ENCODE measurements at regions not wholly inside any gene's neighbourhood (a gene's known extent, or its start where the extent isn't known, plus 50 kb on each side); places are given as distances from the start of the nearest gene placed in this dataset.

GRCh38 chr10:28810057-28810870 lies 132.9 kb downstream of the BAMBI start:
- DNase-seq (ENCODE audit: low read depth in 4 of 4, low spot score in 3 of 4): no peak

- DNase-seq (ENCODE audit: low read depth in 4 of 4, low spot score in 3 of 4): no peak
Measured at GRCh38 chr10:28811639-28812349, 134.5 kb downstream of the BAMBI start.

DNA sequence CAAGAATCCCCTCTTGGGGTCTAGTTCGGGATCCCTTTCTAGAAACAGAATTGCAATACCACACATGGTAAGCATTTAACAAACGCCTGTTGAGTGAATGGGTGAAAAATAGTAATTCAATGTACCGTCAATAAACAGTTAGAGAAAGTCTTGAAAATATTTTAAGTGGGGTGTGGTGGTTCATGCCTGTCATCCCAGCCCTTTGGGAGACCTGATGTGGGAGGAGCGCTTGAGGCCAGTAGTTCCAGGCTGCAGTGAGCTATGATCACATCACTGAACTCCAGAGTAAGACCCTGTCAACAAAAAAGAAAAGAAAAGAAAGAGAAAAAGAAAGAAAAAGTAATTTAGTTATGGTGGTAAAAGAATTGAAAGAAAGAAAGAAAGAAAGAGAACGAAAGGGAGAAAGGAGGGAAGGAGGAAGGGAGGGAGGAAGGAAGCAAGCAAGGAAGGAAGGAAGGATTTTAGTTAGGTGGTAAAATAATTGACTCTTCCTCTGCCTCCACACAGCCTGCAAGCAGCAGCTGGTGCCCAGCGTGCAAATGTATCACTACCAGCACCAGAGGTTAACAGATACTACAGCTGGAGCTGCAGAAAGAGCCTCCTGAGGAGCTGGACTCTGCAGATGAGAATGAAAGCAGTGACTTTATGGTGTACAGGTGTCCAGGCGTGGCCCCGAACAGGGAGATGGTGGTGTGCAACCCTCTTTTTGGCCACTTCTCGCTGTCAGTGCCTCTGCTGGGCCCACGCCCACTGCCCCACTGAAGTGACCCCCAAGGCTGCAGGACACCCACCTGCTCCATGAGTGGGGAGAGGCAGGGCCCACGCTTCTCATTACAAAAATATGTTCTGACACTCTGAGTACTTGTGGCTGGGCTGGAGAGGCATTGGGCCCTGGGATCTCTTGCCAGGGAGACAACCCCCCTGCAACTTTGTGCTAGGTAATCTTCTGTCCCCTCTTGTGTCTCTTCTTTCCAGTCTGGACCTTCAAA lies 135.4 kb downstream of the BAMBI start:
- DNase-seq (ENCODE audit: low read depth in 4 of 4, low spot score in 3 of 4): no peak

DNA sequence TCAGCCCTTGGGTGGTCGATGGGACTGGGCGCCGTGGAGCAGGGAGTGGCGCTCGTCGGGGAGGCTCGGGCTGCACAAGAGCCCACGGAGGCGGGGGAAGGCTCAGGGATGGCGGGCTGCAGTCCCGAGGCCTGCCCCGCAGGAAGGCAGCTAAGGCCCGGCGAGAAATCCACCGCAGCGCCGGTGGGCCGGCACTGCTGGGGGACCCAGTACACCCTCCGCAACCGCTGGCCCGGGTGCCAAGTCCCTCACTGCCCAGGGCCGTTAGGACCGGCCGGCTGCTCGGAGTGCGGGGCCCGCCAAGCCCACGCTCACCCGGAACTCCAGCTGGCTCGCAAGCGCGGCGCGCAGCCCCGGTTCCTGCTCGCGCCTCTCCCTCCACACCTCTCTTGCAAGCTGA lies 138.4 kb downstream of the BAMBI start:
- DNase-seq (ENCODE audit: low read depth in 4 of 4, low spot score in 3 of 4): no peak

- no peak for DNase-seq (ENCODE audit: low read depth in 4 of 4, low spot score in 3 of 4)
Measured at GRCh38 chr10:28822719-28823464, 145.6 kb downstream of the BAMBI start.

DNA sequence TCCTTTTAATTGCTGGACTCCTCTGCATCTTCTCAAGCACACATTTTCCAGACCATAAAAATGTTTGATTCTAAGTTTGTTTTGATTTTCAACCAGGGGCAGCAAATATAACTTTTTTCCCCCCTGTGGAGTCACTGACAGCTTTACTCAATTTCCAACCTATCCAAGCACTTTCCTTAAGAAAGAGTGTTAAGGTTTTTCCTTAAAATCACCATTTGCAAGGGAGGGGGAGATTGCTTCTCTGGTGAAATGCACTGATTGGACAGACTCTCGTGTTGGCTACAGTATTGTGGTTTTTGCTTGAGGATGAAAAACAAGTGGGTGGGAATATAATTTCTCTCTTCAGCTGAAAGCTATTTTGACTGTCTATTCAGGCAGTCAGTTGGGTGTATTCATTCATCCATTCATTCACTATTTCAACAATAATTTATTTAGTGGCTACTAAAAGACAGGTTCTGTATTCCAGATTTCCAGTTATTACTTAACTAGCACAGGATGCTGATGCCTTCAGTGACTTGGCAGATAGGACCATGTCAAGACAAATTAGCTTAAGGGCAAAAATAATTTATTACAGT lies 146.3 kb downstream of the BAMBI start:
- DNase-seq (ENCODE audit: low read depth in 4 of 4, low spot score in 3 of 4): no peak

GRCh38 chr10:28833313-28833712 lies 156.0 kb downstream of the BAMBI start:
- DNase-seq (ENCODE audit: low read depth in 4 of 4, low spot score in 3 of 4): no peak

DNA sequence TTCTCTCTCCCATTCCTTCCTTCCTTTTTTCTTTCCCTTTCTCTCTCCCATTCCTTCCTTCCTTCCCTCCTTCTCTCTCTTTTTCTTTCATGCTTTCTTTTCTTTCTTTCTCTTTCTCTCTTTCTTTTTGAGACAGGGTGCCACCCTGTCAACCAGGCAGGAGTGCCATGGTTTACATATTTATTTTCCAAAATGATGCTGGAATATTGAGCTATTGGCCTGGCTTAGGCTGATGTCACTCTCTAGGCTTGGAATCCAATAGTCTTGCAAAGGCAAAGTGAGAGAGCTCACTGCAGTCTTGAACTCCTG lies 159.1 kb downstream of the BAMBI start:
- no peak for DNase-seq (ENCODE audit: low read depth in 4 of 4, low spot score in 3 of 4)

DNA sequence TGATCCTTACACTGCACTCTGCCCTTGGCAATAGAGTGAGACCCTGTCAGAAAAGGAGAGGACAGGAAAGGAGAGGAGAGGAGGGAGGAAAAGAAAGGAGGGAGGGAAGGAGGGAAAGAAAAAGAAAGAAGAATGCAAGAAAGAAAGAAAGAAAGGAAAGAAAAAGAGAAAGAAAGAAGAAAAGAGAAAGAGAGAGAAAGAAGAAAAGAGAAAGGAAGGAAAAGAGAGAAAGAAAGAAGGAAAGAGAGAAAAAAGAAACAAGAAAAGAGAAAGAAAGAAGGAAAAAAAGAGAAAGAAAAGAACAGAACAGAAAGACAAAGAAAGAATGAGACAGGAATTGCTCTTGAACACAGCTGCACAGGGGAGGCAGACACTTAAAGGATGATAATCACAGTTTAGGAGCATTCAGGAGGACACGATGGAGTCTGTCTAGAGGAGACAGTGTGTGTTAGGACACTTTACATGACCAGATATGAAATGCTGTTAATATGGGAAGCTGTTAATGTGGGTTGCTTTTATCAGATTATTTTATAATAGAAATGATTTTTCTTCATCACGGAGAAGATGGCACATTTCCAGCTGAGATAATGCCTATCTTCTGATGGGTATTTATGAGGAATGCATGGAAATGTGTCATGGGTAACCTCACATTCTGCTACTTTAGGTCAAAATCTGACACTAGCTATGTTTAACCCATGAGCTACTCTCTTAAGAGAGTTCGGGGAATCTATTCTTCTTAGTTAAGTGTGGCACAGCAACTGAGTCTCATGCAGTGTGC lies 160.5 kb downstream of the BAMBI start:
- no peak for DNase-seq (ENCODE audit: low read depth in 4 of 4, low spot score in 3 of 4)

DNA sequence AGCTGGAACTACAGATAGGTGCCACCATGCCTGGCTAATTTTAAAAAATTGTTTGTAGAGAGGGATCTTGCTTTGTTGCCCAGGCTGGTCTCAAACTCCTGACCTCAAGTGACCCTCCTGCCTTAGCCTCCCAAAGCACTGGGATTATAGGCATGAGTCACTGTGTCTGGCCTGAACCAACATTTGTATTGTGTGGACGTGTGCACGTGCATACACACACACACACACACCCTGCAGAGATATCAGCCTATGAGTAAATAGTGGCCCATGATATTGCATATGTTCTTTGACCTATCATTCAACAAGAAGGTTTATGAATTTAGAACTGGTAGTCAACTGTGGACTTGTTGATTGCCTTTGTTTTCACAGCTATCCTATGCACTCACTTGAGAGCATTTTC lies 161.6 kb downstream of the BAMBI start:
- DNase-seq (ENCODE audit: low read depth in 4 of 4, low spot score in 3 of 4): no peak

DNA sequence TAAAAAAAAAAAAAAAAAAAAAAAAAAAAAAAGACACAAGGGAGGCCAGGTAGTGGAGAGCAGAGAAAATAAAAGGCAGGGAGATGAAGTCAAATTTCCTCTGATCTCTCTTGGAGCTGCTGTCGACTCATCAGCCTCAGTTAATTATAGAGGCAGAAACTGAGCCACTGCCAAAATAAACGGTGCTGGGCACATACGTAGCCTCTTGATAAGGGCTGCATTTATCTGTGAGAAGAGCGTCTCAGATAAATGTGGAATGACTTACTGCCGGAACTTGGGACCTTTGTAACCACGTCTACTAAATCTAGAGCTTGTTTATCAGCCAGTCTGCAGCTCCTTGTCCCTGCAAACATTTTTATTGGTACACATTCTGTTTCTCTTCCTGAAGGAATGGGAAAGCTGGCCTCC lies 162.3 kb downstream of the BAMBI start:
- DNase-seq (ENCODE audit: low read depth in 4 of 4, low spot score in 3 of 4): peak in 2 of 4 donors; percentile 52 to 66

GRCh38 chr10:28840202-28840601 lies 162.9 kb downstream of the BAMBI start:
- DNase-seq (ENCODE audit: low read depth in 4 of 4, low spot score in 3 of 4): no peak

GRCh38 chr10:28840971-28841370 lies 163.7 kb downstream of the BAMBI start:
- DNase-seq (ENCODE audit: low read depth in 4 of 4, low spot score in 3 of 4): no peak

- DNase-seq (ENCODE audit: low read depth in 4 of 4, low spot score in 3 of 4): no peak
Measured at GRCh38 chr10:28841625-28842024, 164.3 kb downstream of the BAMBI start.

- no peak for DNase-seq (ENCODE audit: low read depth in 4 of 4, low spot score in 3 of 4)
Measured at GRCh38 chr10:28842321-28842720, 165.0 kb downstream of the BAMBI start.

- no peak for DNase-seq (ENCODE audit: low read depth in 4 of 4, low spot score in 3 of 4)
Measured at GRCh38 chr10:28845009-28845682, 167.8 kb downstream of the BAMBI start.

- DNase-seq (ENCODE audit: low read depth in 4 of 4, low spot score in 3 of 4): no peak
Measured at GRCh38 chr10:28849309-28849708, 172.0 kb downstream of the BAMBI start.

DNA sequence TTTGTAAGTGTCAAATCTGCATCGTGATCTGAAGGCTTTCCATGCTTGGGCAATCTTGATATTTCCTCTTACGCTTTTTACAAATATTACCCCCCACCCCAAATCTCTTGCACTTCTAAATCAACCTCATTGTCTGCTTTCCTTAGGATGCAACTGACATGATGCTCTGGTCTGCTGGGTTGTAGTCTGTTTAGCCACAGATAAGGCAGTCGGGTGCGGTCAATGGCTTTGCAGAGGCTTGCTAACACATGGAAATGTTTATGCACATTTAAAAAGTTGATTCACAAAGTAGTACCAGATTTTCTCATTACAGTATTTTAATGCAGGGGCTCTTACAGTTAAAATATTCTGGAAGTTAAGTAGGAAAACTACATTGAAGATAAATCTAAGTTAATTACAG lies 172.5 kb downstream of the BAMBI start:
- no peak for DNase-seq (ENCODE audit: low read depth in 4 of 4, low spot score in 3 of 4)

DNA sequence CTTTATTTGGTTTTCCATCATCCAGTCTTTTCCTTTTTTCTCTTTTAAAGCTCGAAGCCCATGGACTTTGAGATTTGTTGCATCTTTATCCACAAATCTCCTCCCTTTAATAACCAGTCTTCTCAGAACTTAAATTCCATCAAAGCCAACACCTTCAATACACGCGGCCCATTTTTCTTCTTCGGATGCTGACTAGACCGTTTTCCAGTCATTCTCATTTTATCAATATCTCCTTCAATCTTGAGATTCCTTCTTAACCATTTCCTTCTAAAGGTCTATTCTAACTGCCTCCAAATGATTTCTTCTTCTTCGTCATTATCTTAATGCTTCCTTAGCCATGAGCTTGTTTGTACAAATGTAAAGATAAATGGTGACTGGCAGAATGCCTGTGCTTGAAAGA lies 173.5 kb downstream of the BAMBI start:
- no peak for DNase-seq (ENCODE audit: low read depth in 4 of 4, low spot score in 3 of 4)

Data from left renal pelvis (tissue), 4 donors.